Esophagus muscularis mucosa (tissue), 4 donors: ENCODE measurements at regions not wholly inside any gene's neighbourhood (a gene's known extent, or its start where the extent isn't known, plus 50 kb on each side); places are given as distances from the start of the nearest gene placed in this dataset.

ENCODE experiments used
- DNase-seq: peaks from one replicate; pipeline ENCODE4 v3.0.0-alpha.2; 2017; ENCODE audit errors: extremely low spot score
- H3K27ac ChIP-seq, 4 donors: fragments of 200-600 bp; sonication (generic); replicated peaks in 1 of 4; 1 replicate in 3 of 4; 2 replicates in 1 of 4; pipeline ENCODE4 v1.5.1; 2016 to 2019; ENCODE audit warnings: mild to moderate bottlenecking in 1 of 4
- H3K27me3 ChIP-seq, 4 donors: fragments of 200-600 bp; sonication (generic); one replicate each; pipeline versions ENCODE4 v1.5.1 to v1.6.0; 2016 to 2019
- H3K36me3 ChIP-seq, 4 donors: fragments of 200-600 bp; sonication (generic); one replicate each; pipeline ENCODE4 v1.5.1; 2016 to 2019
- H3K4me1 ChIP-seq, 4 donors: fragments of 200-600 bp; sonication (generic); one replicate each; pipeline ENCODE4 v1.5.1; 2016 to 2019
- H3K4me3 ChIP-seq, 4 donors: fragments of 200-600 bp; sonication (generic); 1 replicate in 2 of 4; 2 replicates in 2 of 4; pipeline ENCODE4 v1.5.1; 2016 to 2019; ENCODE audit warnings: mild to moderate bottlenecking in 4 of 4, moderate library complexity in 1 of 4
- H3K9me3 ChIP-seq, 4 donors: fragments of 200-600 bp; sonication (generic); 1 replicate in 3 of 4; 2 replicates in 1 of 4; pipeline ENCODE4 v1.5.1; 2016 to 2019
- CTCF ChIP-seq, 3 experiments: fragments of 200-600 bp in 2 of 3; fragments of 450-650 bp in 1 of 3; sonication (generic) in 2 of 3; IDR thresholded peaks; one replicate each; pipeline ENCODE4 v1.5.1; 2017 to 2019; ENCODE audit warnings: antibody characterized with exemption in 3 of 3, mild to moderate bottlenecking in 2 of 3, moderate library complexity in 1 of 3
- EP300 ChIP-seq: sonication (generic); formaldehyde crosslinking; IDR thresholded peaks from one replicate; pipeline ENCODE4 v1.6.1; 2017; ENCODE audit warnings: antibody characterized with exemption
- POLR2A ChIP-seq: fragments of 450-650 bp; IDR thresholded peaks from one replicate; pipeline ENCODE4 v1.6.1; 2017; ENCODE audit warnings: antibody characterized with exemption, moderate library complexity, mild to moderate bottlenecking, low read depth
- POLR2AphosphoS5 ChIP-seq, 2 donors: sonication (generic); formaldehyde crosslinking; IDR thresholded peaks; one replicate each; pipeline ENCODE4 v1.6.1; 2017; ENCODE audit warnings: antibody characterized with exemption in 2 of 2
- WGBS: methylation state at CpG from one replicate; pipeline ENCODE4 v1.1.5; 2018; 5-methylcytosine and 5-hydroxymethylcytosine counted together
- intact Hi-C: fragments of 100-400 bp; cut with DNase I; formaldehyde crosslinking; loops from one replicate; pipeline ENCODE4 v1.15.1; 2023

DNA sequence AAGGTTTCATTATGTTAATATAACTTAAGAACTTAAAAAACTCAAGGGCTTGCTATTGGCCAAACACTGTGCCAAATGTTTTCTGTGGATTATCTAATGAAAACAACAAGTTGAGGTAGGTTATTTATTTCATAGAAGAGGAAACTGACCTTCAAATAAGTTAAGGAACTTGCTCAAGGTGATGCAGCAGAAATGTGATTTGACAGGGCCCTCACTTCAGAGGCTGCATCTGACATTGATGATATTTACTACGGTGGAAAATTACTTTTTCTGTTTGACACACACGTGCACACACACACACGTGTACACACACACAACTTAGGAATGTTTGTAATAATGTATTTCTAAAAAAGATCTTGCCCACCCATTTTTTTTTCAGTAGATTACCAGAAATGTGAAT lies 137.2 kb upstream of the CXCR4 start:
- Histone ChIP-seq H3K9me3 (no peaks in the 10 kb centered on the region), H3K27me3 (no peaks in the 10 kb centered on the region), H3K4me3 (no peak overlapping the region), H3K4me1 (peaks cover 0 to 7% (median 0%) of the 10 kb centered on the region in 4 donors), H3K27ac (no peak overlapping the region), H3K36me3 (no peaks in the 10 kb centered on the region)
- no peak for DNase-seq
- 72% methylated on average over 3 of the region's 3 CpGs for WGBS
- TF ChIP-seq POLR2A (no peak), CTCF (IDR thresholded peaks at IDR 0.05) (no peak), EP300 (no peak), POLR2AphosphoS5 (IDR thresholded peaks at IDR 0.05) (no peak)
- intact Hi-C loops, result no loop called here

DNA sequence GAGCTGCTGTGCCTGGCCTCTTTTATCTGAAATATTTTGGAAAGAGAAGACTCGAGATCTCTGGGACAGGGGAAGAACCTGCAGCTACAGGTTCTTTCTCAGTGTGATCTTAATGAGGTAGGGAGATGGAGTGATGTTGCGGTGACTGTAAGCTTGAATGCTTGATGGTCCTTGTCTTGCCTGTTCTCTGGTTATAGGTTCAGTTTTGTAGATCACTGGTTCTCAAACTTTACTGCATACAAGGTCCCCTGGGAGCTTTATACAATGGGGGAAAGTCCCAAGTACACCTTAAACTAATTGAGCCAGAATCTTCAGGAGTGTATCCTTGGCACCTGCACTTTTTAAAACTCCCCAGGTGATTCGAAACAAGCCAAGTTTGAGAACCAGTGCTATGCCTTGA lies 136.7 kb upstream of the CXCR4 start:
- H3K27me3 ChIP-seq, result no peaks in the 10 kb centered on the region
- H3K9me3 ChIP-seq, result no peaks in the 10 kb centered on the region
- intact Hi-C loops, result no loop called here
- no peaks in the 10 kb centered on the region for H3K36me3 ChIP-seq
- peaks cover 0 to 7% (median 0%) of the 10 kb centered on the region in 4 donors for H3K4me1 ChIP-seq
- DNase-seq, result no peak
- TF ChIP-seq EP300, result no peak
- no peak for TF ChIP-seq POLR2AphosphoS5 (IDR thresholded peaks at IDR 0.05)
- no peak for TF ChIP-seq POLR2A
- no peak for TF ChIP-seq CTCF (IDR thresholded peaks at IDR 0.05)
- WGBS, result 64% methylated on average over 3 of the region's 3 CpGs
- H3K27ac ChIP-seq, result no peak overlapping the region
- H3K4me3 ChIP-seq, result no peak overlapping the region

- no peak for DNase-seq
- no peak for TF ChIP-seq POLR2AphosphoS5 (IDR thresholded peaks at IDR 0.05)
- no peak for TF ChIP-seq POLR2A
- no peak for TF ChIP-seq CTCF (IDR thresholded peaks at IDR 0.05)
- no peak for TF ChIP-seq EP300
- Histone ChIP-seq H3K4me3 (no peak overlapping the region), H3K27me3 (no peaks in the 10 kb centered on the region), H3K9me3 (no peaks in the 10 kb centered on the region), H3K36me3 (no peaks in the 10 kb centered on the region), H3K27ac (no peak overlapping the region), H3K4me1 (peaks cover 0 to 7% (median 0%) of the 10 kb centered on the region in 4 donors)
- intact Hi-C loops, result no loop called here
- 73% methylated on average over 6 of the region's 6 CpGs for WGBS
Observed at GRCh38 chr2:136253288-136254004, 135.5 kb upstream of the CXCR4 start.

GRCh38 chr2:136251885-136252585 lies 134.1 kb upstream of the CXCR4 start:
- no peaks in the 10 kb centered on the region for H3K9me3 ChIP-seq
- 75% methylated on average over 4 of the region's 5 CpGs for WGBS
- no peaks in the 10 kb centered on the region for H3K36me3 ChIP-seq
- peak; percentile 62 for DNase-seq
- no peaks in the 10 kb centered on the region for H3K27me3 ChIP-seq
- H3K4me3 ChIP-seq, result no peak overlapping the region
- no peak overlapping the region for H3K27ac ChIP-seq
- H3K4me1 ChIP-seq, result peaks cover 0 to 15% (median 3%) of the 10 kb centered on the region in 4 donors
- TF ChIP-seq EP300 (no peak), POLR2A (no peak), POLR2AphosphoS5 (IDR thresholded peaks at IDR 0.05) (no peak), CTCF (IDR thresholded peaks at IDR 0.05) (no peak)
- intact Hi-C loops, result no loop called here
